ENCODE measurements at regions not wholly inside any gene's neighbourhood (a gene's known extent, or its start where the extent isn't known, plus 50 kb on each side); places are given as distances from the start of the nearest gene placed in this dataset.

- H3K36me3 ChIP-seq: no peaks in the 10 kb centered on the region
- no peak overlapping the region for H3K27ac ChIP-seq
- H3K4me1 ChIP-seq: no peaks in the 10 kb centered on the region
- no peak for DNase-seq
- H3K27me3 ChIP-seq: no peaks in the 10 kb centered on the region
- no peaks in the 10 kb centered on the region for H3K9me3 ChIP-seq
- no peak for TF ChIP-seq EP300 (IDR thresholded peaks at IDR 0.05)
- no peak for TF ChIP-seq CTCF (IDR thresholded peaks at IDR 0.05)
- no peak for TF ChIP-seq POLR2A (IDR thresholded peaks at IDR 0.05)
- no peak for TF ChIP-seq POLR2AphosphoS5 (IDR thresholded peaks at IDR 0.05)
- H3K4me3 ChIP-seq: no peak overlapping the region
- 42 to 70% methylated on average over 2 of the region's 2 CpGs for WGBS, 2 donors
- intact Hi-C loops (cut with DNase I): no loop called here
Measured at GRCh38 chr7:23907012-23907411, 197.0 kb downstream of the STK31 start.

GRCh38 chr7:23909426-23909825, 199.4 kb downstream of the STK31 start:
- H3K4me3 ChIP-seq: no peak overlapping the region
- no peaks in the 10 kb centered on the region for H3K9me3 ChIP-seq
- TF ChIP-seq EP300 (IDR thresholded peaks at IDR 0.05) (no peak), POLR2A (IDR thresholded peaks at IDR 0.05) (no peak), POLR2AphosphoS5 (IDR thresholded peaks at IDR 0.05) (no peak), CTCF (IDR thresholded peaks at IDR 0.05) (no peak)
- 70 to 71% methylated on average over 1 of the region's 1 CpG for WGBS, 2 donors
- no peak overlapping the region for H3K27ac ChIP-seq
- no peak for DNase-seq
- H3K4me1 ChIP-seq: no peaks in the 10 kb centered on the region
- intact Hi-C loops (cut with DNase I): no loop called here
- no peaks in the 10 kb centered on the region for H3K36me3 ChIP-seq
- H3K27me3 ChIP-seq: no peaks in the 10 kb centered on the region

DNA sequence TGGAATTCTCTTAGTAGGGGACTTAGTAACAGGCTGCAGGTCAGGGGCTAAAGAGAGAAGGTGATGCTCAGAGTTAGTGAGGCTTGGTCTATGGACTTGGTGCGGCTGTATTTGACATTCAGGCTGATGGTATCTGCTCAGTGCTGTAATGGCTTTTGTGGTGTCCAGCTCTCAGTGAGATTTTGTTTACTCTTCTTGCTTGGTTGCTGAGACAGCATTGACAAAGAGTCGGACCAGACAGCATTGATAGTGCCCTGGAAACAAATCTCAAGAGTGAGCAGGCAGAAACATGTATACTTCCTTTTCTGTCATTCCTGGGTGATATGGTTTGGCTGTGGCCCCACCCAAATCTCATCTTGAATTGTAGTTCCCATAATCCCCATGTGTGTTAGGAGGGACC, 202.0 kb downstream of the STK31 start:
- no peak overlapping the region for H3K4me3 ChIP-seq
- 68 to 76% methylated on average over 2 of the region's 2 CpGs for WGBS, 2 donors
- TF ChIP-seq EP300 (IDR thresholded peaks at IDR 0.05) (no peak), CTCF (IDR thresholded peaks at IDR 0.05) (no peak), POLR2AphosphoS5 (IDR thresholded peaks at IDR 0.05) (no peak), POLR2A (IDR thresholded peaks at IDR 0.05) (no peak)
- no peaks in the 10 kb centered on the region for H3K9me3 ChIP-seq
- H3K4me1 ChIP-seq: peaks cover 0 to 6% (median 0%) of the 10 kb centered on the region in 4 donors
- H3K36me3 ChIP-seq: no peaks in the 10 kb centered on the region
- DNase-seq: no peak
- intact Hi-C loops (cut with DNase I): no loop called here
- no peaks in the 10 kb centered on the region for H3K27me3 ChIP-seq
- H3K27ac ChIP-seq: no peak overlapping the region

DNA sequence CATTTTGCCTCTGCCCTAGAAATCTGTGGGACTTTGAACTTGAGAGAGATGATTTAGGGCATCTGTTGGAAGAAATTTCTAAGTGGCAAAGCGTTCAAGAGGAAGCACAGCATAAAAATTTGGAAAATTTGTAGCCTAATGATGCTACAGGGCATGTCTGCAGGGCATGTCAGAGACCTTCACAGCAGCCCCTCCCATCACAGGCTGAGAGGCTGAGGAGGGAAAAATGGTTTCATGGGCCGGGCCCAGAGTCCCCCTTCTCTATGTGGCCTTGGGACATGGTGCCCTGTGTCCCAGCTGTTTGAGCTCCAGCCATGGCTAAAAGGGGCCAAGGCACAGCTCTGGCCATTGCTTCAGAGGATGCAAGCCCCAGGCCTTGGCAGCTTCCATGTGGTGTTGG, 203.0 kb downstream of the STK31 start:
- Histone ChIP-seq H3K9me3 (no peaks in the 10 kb centered on the region), H3K27ac (no peak overlapping the region), H3K27me3 (no peaks in the 10 kb centered on the region), H3K36me3 (no peaks in the 10 kb centered on the region), H3K4me3 (no peak overlapping the region), H3K4me1 (peaks cover 0 to 14% (median 0%) of the 10 kb centered on the region in 4 donors)
- TF ChIP-seq POLR2AphosphoS5 (IDR thresholded peaks at IDR 0.05) (no peak), EP300 (IDR thresholded peaks at IDR 0.05) (no peak), CTCF (IDR thresholded peaks at IDR 0.05) (no peak), POLR2A (IDR thresholded peaks at IDR 0.05) (no peak)
- intact Hi-C loops (cut with DNase I): no loop called here
- DNase-seq: no peak
- 76 to 80% methylated on average over 2 of the region's 2 CpGs for WGBS, 2 donors

DNA sequence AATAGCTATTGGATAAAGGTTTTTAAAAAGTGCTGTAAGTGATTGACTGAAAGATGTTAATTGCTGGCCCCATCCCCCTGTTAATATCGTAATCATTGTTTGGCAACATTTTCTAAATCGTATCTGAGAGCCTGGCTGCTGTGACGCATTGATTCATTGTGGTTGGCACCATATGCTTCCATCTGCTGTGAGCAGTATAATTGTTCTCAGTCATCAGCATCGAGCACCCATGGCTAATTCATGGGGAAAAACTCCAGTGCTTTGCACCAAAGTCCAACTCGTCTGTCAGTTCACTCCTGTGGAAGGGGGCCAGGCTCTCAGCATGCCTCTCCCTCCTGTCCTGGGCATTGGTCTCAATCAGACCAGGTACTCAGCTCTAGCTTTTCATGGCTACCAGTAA, 205.2 kb downstream of the STK31 start:
- intact Hi-C loops (cut with DNase I): no loop called here
- WGBS, 2 donors: 76 to 77% methylated on average over 5 of the region's 5 CpGs
- Histone ChIP-seq H3K36me3 (no peaks in the 10 kb centered on the region), H3K27ac (no peak overlapping the region), H3K27me3 (no peaks in the 10 kb centered on the region), H3K4me3 (no peak overlapping the region), H3K4me1 (peaks cover 0 to 18% (median 0%) of the 10 kb centered on the region in 4 donors), H3K9me3 (peaks cover 0 to 3% (median 0%) of the 10 kb centered on the region in 4 donors)
- no peak for TF ChIP-seq EP300 (IDR thresholded peaks at IDR 0.05)
- TF ChIP-seq CTCF (IDR thresholded peaks at IDR 0.05): no peak
- no peak for TF ChIP-seq POLR2AphosphoS5 (IDR thresholded peaks at IDR 0.05)
- no peak for TF ChIP-seq POLR2A (IDR thresholded peaks at IDR 0.05)
- no peak for DNase-seq

Measured in sigmoid colon (tissue), 6 donors.